ENCODE measurements at regions not wholly inside any gene's neighbourhood (a gene's known extent, or its start where the extent isn't known, plus 50 kb on each side); places are given as distances from the start of the nearest gene placed in this dataset.
A peak's percentile ranks its signal among the peaks of the same experiment; 100 is the strongest.

DNA sequence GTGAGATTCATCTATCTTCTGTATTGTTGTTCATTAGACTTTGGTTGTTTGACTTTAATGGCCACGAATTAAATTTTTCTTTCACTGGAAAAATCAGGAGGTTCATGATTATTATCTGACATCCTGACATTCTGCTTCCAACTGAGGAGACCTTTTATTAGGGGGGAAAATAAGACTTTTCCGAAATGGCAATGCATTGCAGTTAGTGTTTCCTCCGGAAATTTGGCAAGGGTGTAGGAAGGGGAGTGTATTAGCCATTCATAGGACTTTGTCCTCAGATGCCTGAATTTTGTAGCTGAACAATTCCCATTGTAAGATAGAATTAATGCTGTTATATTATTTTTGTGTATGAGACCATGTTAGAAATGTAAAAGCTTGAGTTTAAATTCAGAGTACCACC lies 450.6 kb upstream of the TGFBR2 start:
- Histone ChIP-seq H3K27me3 (no peaks in the 10 kb centered on the region), H3K9me3 (no peaks in the 10 kb centered on the region), H3K4me1 (peaks cover 0 to 12% (median 3%) of the 10 kb centered on the region in 4 donors), H3K27ac (no peak overlapping the region), H3K36me3 (no peaks in the 10 kb centered on the region), H3K4me3 (no peak overlapping the region)
- intact Hi-C loops (cut with DNase I; ENCODE audit: low total_unique reads), result no loop called here
- DNase-seq, result no peak
- TF ChIP-seq, protein P1, sequence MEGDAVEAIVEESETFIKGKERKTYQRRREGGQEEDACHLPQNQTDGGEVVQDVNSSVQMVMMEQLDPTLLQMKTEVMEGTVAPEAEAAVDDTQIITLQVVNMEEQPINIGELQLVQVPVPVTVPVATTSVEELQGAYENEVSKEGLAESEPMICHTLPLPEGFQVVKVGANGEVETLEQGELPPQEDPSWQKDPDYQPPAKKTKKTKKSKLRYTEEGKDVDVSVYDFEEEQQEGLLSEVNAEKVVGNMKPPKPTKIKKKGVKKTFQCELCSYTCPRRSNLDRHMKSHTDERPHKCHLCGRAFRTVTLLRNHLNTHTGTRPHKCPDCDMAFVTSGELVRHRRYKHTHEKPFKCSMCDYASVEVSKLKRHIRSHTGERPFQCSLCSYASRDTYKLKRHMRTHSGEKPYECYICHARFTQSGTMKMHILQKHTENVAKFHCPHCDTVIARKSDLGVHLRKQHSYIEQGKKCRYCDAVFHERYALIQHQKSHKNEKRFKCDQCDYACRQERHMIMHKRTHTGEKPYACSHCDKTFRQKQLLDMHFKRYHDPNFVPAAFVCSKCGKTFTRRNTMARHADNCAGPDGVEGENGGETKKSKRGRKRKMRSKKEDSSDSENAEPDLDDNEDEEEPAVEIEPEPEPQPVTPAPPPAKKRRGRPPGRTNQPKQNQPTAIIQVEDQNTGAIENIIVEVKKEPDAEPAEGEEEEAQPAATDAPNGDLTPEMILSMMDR (IDR thresholded peaks at IDR 0.05), result no peak

DNA sequence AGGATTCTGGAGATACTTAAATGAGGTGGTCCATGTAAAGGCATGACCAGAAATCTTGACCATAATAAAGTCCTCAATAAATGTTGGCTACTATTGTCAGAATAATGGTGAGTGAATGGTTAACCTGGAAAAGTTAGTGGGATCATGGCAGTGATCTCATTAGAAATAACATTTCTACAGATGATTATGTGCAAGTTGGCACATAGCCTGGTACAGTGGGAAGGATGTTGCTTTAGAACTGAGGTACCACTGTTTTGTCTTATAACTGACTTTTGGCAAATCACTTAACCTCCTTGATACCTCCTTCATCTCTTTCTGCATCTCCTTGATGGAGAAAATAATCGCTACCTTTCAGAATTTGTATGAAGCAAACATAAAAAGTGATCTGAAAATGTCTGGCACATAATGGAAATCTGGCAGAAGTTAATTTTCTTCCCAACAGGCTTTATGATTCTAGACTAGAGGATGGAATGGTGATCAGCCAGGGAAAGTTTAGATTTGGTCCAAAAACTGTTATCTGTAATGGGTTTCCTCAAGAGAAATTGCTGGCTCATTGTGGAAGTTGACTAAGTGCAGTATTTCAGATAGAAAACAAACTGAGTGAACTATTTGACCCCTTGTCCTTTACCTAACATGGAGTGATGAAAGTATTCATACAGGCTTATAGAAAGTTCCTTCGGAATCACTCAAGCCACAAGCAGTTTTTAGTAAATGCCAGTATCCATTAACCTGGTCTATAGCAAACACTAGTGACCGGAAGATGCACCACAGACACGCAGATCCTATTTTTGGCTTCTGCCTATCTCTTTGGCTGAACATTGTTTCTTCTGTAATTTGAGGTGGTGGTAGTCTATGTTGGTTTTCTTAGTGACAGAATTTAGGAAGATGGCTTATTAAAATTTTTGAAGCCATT lies 449.6 kb upstream of the TGFBR2 start:
- TF ChIP-seq, protein P1 (IDR thresholded peaks at IDR 0.05), result no peak
- peaks cover 0 to 15% (median 3%) of the 10 kb centered on the region in 4 donors for H3K4me1 ChIP-seq
- no peak for DNase-seq
- H3K9me3 ChIP-seq, result no peaks in the 10 kb centered on the region
- H3K36me3 ChIP-seq, result no peaks in the 10 kb centered on the region
- no peak overlapping the region for H3K4me3 ChIP-seq
- H3K27ac ChIP-seq, result no peak overlapping the region
- no peaks in the 10 kb centered on the region for H3K27me3 ChIP-seq
- intact Hi-C loops (cut with DNase I; ENCODE audit: low total_unique reads), result no loop called here

DNA sequence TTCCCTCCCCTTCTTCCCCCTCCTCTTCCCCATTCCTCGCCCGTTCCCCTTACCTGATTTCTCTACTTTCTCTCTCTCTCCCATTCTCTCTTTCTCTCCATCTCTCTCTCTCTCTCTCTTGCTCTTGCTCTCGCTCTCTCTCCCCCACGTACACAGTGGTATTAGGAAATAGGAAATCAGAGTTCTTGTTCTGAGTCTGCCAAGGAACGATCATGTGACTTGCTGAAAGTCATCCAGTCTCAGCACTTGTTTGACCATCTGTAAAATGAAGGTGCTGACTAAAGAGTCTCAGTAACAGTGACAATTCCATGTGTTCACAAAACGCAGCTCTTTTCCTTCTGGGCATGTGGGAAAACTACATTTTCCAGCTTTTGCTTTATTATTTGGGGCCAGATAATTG lies 445.0 kb upstream of the TGFBR2 start:
- H3K4me3 ChIP-seq, result no peak overlapping the region
- peak in 1 of 2 donors; percentile 39 for DNase-seq
- intact Hi-C loops (cut with DNase I; ENCODE audit: low total_unique reads), result no loop called here

DNA sequence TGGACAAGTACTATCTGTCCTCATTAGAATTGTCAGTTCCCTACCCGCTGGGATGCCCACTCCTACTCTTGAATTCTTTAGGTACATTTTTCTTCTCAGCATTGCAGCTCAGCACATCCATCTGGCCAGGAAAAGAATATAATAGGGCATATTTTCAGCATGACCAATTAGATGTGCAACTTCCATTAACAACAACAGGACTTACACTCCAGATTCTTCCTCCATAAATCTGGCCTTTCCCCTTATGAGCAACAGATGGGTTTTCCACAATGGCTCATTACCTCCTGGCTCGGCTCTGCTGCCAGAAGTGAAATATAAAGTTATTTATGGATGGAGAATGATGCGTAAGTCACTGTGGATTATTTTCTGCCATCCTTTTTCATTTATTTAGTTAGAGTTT lies 443.8 kb upstream of the TGFBR2 start:
- Histone ChIP-seq H3K4me3 (no peak overlapping the region), H3K4me1 (peaks cover 0 to 3% (median 0%) of the 10 kb centered on the region in 4 donors), H3K27me3 (no peaks in the 10 kb centered on the region), H3K27ac (no peak overlapping the region), H3K9me3 (no peaks in the 10 kb centered on the region), H3K36me3 (no peaks in the 10 kb centered on the region)
- DNase-seq, result no peak
- intact Hi-C loops (cut with DNase I; ENCODE audit: low total_unique reads), result no loop called here
- TF ChIP-seq, protein P1 (IDR thresholded peaks at IDR 0.05), result no peak

More for the DNA sequence above, 445.0 kb upstream of the TGFBR2 start:
- Histone ChIP-seq H3K27me3 (no peaks in the 10 kb centered on the region), H3K27ac (no peak overlapping the region), H3K9me3 (no peaks in the 10 kb centered on the region), H3K4me1 (peaks cover 0 to 13% (median 3%) of the 10 kb centered on the region in 4 donors), H3K36me3 (no peaks in the 10 kb centered on the region)
- TF ChIP-seq, protein P1 (IDR thresholded peaks at IDR 0.05), result no peak

DNA sequence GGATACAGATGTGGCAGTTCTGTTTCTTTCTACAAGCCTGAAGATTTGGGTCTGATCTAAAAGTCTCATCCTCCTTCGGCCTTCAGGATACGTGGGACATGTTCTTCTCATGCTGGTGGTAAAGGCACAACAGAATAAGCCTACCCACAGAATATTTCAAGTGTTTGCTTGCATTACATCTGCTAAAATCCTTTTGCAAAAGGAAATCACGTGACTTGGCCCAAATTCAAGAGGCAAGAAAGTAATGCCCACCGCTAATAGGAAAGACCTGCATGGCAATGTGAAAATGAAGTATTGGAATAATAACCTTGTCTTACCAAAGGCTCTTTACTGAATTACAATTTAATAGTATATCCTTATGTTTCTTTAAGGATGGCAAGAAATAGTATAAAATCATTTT lies 439.9 kb upstream of the TGFBR2 start:
- peaks cover 0 to 3% (median 0%) of the 10 kb centered on the region in 4 donors for H3K4me1 ChIP-seq
- no peak for DNase-seq
- no peak overlapping the region for H3K27ac ChIP-seq
- no peaks in the 10 kb centered on the region for H3K9me3 ChIP-seq
- H3K4me3 ChIP-seq, result no peak overlapping the region
- no peaks in the 10 kb centered on the region for H3K36me3 ChIP-seq
- H3K27me3 ChIP-seq, result no peaks in the 10 kb centered on the region
- intact Hi-C loops (cut with DNase I; ENCODE audit: low total_unique reads), result no loop called here
- TF ChIP-seq, protein P1 (IDR thresholded peaks at IDR 0.05), result no peak

Measured in tibial artery (tissue), 4 donors.